ENCODE measurements at regions not wholly inside any gene's neighbourhood (a gene's known extent, or its start where the extent isn't known, plus 50 kb on each side); places are given as distances from the start of the nearest gene placed in this dataset.

- H3K4me1 ChIP-seq (ENCODE audit: insufficient read depth): peaks cover 2% of the 10 kb centered on the region
- intact Hi-C loops (cut with DNase I): no loop called here
- no peaks in the 10 kb centered on the region for H3K9me3 ChIP-seq
- TF ChIP-seq CTCF (IDR thresholded peaks at IDR 0.05): no peak
- no peak for TF ChIP-seq POLR2A (IDR thresholded peaks at IDR 0.05)
- no peak for DNase-seq
- H3K27me3 ChIP-seq: no peaks in the 10 kb centered on the region
- H3K4me3 ChIP-seq: no peak overlapping the region
- no peak overlapping the region for H3K27ac ChIP-seq
- H3K36me3 ChIP-seq: no peaks in the 10 kb centered on the region
- WGBS, 3 donors: 84 to 85% (median 84%) methylated on average over 2 of the region's 2 CpGs
Measured at GRCh38 chr15:31227235-31227634, 99.4 kb upstream of the KLF13 start.

- no peak overlapping the region for H3K27ac ChIP-seq
- 68 to 75% (median 72%) methylated on average over 7 of the region's 7 CpGs for WGBS, 3 donors
Measured at GRCh38 chr15:31228011-31228484, 98.6 kb upstream of the KLF13 start.

GRCh38 chr15:31228980-31229826 lies 97.4 kb upstream of the KLF13 start:
- Histone ChIP-seq H3K27me3 (no peaks in the 10 kb centered on the region), H3K27ac (no peak overlapping the region), H3K9me3 (no peaks in the 10 kb centered on the region), H3K36me3 (no peaks in the 10 kb centered on the region), H3K4me3 (no peak overlapping the region), H3K4me1 (ENCODE audit: insufficient read depth) (no peaks in the 10 kb centered on the region)
- 67 to 77% (median 71%) methylated on average over 7 to 8 of the region's 8 CpGs for WGBS, 3 donors
- no peak for DNase-seq
- TF ChIP-seq CTCF (IDR thresholded peaks at IDR 0.05): no peak
- no peak for TF ChIP-seq POLR2A (IDR thresholded peaks at IDR 0.05)
- TF ChIP-seq EP300 (IDR thresholded peaks at IDR 0.05): no peak
- intact Hi-C loops (cut with DNase I): no loop called here

More at GRCh38 chr15:31228011-31228484, 98.6 kb upstream of the KLF13 start:
- TF ChIP-seq CTCF (IDR thresholded peaks at IDR 0.05): no peak
- TF ChIP-seq EP300 (IDR thresholded peaks at IDR 0.05): no peak
- no peak for TF ChIP-seq POLR2A (IDR thresholded peaks at IDR 0.05)
- Histone ChIP-seq H3K27me3 (no peaks in the 10 kb centered on the region), H3K36me3 (no peaks in the 10 kb centered on the region), H3K4me3 (no peak overlapping the region), H3K9me3 (no peaks in the 10 kb centered on the region), H3K4me1 (ENCODE audit: insufficient read depth) (peaks cover 2% of the 10 kb centered on the region)
- DNase-seq: no peak
- intact Hi-C loops (cut with DNase I): no loop called here

- no peak for DNase-seq
- Histone ChIP-seq H3K4me3 (no peak overlapping the region), H3K9me3 (no peaks in the 10 kb centered on the region), H3K4me1 (ENCODE audit: insufficient read depth) (peaks cover 2% of the 10 kb centered on the region), H3K27ac (no peak overlapping the region), H3K27me3 (no peaks in the 10 kb centered on the region), H3K36me3 (no peaks in the 10 kb centered on the region)
- 84 to 90% (median 87%) methylated on average over 6 of the region's 6 CpGs for WGBS, 3 donors
- intact Hi-C loops (cut with DNase I): no loop called here
- TF ChIP-seq POLR2A (IDR thresholded peaks at IDR 0.05): no peak
- TF ChIP-seq CTCF (IDR thresholded peaks at IDR 0.05): no peak
- TF ChIP-seq EP300 (IDR thresholded peaks at IDR 0.05): no peak
Measured at GRCh38 chr15:31230630-31231485, 95.8 kb upstream of the KLF13 start.

All from ovary (tissue), 7 donors.